Nephron (organoid): ENCODE measurements at regions not wholly inside any gene's neighbourhood (a gene's known extent, or its start where the extent isn't known, plus 50 kb on each side); places are given as distances from the start of the nearest gene placed in this dataset.
A peak's percentile ranks its signal among the peaks of the same experiment; 100 is the strongest.

Source experiments
- H3K27ac Mint-ChIP-seq, 3 experiments: 2 replicates each; pipeline ENCODE4 v1.8.0; 2020; ENCODE audit warnings: mixed read lengths in 3 of 3, mild to moderate bottlenecking in 2 of 3, moderate library complexity in 1 of 3
- H3K27me3 Mint-ChIP-seq: 2 replicates; pipeline ENCODE4 v1.8.0; 2021; ENCODE audit warnings: low read depth, mild to moderate bottlenecking, moderate library complexity, mixed read lengths
- H3K36me3 Mint-ChIP-seq: 2 replicates; pipeline ENCODE4 v1.8.0; 2020; ENCODE audit warnings: low read depth, mixed read lengths
- H3K4me1 Mint-ChIP-seq: 2 replicates; pipeline ENCODE4 v1.8.0; 2020; ENCODE audit warnings: mixed read lengths
- H3K4me3 Mint-ChIP-seq, 3 experiments: 2 replicates each; pipeline ENCODE4 v1.8.0; 2020; ENCODE audit warnings: mild to moderate bottlenecking in 3 of 3, mixed read lengths in 3 of 3, moderate library complexity in 2 of 3
- H3K9me3 Mint-ChIP-seq: 2 replicates; pipeline ENCODE4 v1.8.0; 2020; ENCODE audit warnings: mixed read lengths
- TF ChIP-seq, protein P1 (sequence below), 3 experiments: fragments of 200-600 bp; sonication (generic); IDR thresholded peaks; one replicate each; pipeline ENCODE4 v1.5.0; 2021; ENCODE audit warnings: antibody characterized with exemption in 3 of 3; ENCODE audit not compliant: unreplicated experiment in 3 of 3

DNA sequence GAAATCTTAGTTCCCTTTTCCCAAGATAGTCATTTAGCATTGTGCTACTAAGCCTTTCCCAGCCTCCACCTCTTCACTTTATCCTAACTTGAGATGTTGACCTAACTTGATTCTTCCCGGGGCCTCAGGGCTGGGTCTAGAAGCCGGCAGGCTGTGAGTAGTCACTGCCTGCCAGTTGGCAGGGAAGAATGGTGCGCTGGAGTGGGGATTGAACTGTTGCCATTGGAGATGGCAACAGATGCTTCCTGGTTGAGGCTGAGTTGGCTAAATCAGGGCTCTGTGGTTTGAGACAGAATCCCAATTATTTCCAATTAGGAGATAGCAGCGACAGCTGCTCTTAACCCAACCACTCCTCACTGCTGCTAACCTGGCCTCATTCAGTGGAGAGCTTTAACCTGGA is 343.1 kb downstream of the BRINP1 start:
- H3K4me1 Mint-ChIP-seq: peaks cover 34% of the 10 kb centered on the region
- no peaks in the 10 kb centered on the region for H3K27me3 Mint-ChIP-seq
- no peaks in the 10 kb centered on the region for H3K36me3 Mint-ChIP-seq
- H3K27ac Mint-ChIP-seq: no peak overlapping the region
- H3K4me3 Mint-ChIP-seq: no peak overlapping the region
- no peaks in the 10 kb centered on the region for H3K9me3 Mint-ChIP-seq
- TF ChIP-seq, protein P1, sequence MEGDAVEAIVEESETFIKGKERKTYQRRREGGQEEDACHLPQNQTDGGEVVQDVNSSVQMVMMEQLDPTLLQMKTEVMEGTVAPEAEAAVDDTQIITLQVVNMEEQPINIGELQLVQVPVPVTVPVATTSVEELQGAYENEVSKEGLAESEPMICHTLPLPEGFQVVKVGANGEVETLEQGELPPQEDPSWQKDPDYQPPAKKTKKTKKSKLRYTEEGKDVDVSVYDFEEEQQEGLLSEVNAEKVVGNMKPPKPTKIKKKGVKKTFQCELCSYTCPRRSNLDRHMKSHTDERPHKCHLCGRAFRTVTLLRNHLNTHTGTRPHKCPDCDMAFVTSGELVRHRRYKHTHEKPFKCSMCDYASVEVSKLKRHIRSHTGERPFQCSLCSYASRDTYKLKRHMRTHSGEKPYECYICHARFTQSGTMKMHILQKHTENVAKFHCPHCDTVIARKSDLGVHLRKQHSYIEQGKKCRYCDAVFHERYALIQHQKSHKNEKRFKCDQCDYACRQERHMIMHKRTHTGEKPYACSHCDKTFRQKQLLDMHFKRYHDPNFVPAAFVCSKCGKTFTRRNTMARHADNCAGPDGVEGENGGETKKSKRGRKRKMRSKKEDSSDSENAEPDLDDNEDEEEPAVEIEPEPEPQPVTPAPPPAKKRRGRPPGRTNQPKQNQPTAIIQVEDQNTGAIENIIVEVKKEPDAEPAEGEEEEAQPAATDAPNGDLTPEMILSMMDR (IDR thresholded peaks at IDR 0.05; ENCODE audit: unreplicated experiment in 3 of 3): no peak

DNA sequence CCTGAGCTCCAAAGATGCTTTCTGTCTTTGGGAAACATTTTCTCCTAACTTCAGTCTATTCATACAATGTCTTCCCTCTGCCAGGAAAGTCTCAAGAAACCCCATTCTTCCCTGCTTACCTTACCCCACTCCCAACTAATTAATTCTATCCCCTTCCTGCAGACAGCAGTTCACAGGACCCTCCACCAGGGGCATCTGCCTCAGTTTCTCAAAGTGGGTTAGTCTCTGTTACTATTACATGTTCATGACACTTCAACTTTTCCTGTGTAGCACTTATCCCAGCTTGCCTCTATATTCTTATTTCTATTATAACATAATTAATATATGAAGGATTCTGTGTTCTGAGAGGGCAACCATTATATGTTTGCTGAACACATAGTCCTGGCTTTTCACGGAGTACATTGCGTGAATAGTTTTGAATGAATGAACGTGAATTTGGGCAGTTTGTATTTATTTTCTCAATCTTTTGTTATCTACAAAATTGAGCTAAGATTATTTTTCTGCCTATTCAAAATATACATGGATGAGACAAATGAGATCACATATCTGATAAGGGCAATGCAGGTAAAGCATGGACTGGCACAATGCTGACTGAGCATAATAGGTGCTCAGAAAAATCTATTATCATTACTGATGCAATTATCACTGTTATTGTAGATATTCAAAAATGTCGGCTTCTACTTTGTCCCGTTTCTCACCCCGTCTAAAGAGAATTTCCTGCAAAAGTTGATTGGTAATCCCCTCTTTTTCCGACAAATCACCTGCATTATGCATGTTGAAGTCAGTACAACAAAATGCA is 341.1 kb downstream of the BRINP1 start:
- H3K9me3 Mint-ChIP-seq: no peaks in the 10 kb centered on the region
- TF ChIP-seq, protein P1 (IDR thresholded peaks at IDR 0.05; ENCODE audit: unreplicated experiment in 3 of 3): peak in 1 of 3 experiments; percentile 15
- H3K27me3 Mint-ChIP-seq: no peaks in the 10 kb centered on the region
- H3K36me3 Mint-ChIP-seq: no peaks in the 10 kb centered on the region
- peak overlapping the region in 1 of 3 experiments; percentile 41 for H3K27ac Mint-ChIP-seq
- peaks cover 36% of the 10 kb centered on the region for H3K4me1 Mint-ChIP-seq
- no peak overlapping the region for H3K4me3 Mint-ChIP-seq

DNA sequence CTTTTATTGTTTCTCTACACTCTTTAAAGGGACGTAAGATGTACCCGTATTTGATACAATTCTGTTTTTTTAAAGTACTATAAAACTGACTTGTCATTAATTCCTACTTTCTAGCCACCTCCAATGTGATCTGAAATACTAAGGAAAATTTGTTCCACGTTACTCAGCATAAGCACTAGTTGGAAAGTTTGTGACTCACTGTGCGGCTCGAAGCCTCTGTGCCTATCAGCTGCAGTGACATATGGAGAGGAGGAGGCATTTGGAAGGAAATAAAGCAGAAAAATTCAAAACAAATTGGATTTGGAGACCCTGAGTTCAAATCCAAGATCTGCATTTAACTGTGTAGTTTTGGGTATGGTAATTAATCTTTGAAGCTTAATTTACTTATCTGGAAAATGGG is 339.3 kb downstream of the BRINP1 start:
- H3K27ac Mint-ChIP-seq: no peak overlapping the region
- TF ChIP-seq, protein P1 (IDR thresholded peaks at IDR 0.05; ENCODE audit: unreplicated experiment in 3 of 3): no peak
- no peaks in the 10 kb centered on the region for H3K36me3 Mint-ChIP-seq
- no peaks in the 10 kb centered on the region for H3K27me3 Mint-ChIP-seq
- H3K9me3 Mint-ChIP-seq: no peaks in the 10 kb centered on the region
- H3K4me3 Mint-ChIP-seq: no peak overlapping the region
- peaks cover 28% of the 10 kb centered on the region for H3K4me1 Mint-ChIP-seq

DNA sequence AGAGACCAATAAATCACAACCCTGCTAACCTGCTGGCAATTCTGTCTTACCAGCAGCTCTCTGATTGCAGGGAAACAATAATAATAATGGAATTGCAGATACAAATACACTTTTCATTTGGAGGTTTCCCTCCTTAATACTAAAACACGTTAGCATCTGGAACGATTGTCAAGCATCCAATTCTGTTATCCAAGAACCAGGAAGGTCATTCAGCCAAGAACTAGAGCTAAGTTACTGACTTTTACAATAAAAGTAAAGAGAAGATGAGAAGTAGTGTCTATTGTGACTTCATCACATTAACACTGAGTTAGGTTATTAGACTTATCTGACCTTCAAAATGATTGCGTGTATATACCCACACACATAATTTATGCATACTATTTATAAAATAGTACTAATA is 335.6 kb downstream of the BRINP1 start:
- Mint-ChIP-seq H3K27ac (no peak overlapping the region), H3K27me3 (no peaks in the 10 kb centered on the region), H3K4me1 (peaks cover 6% of the 10 kb centered on the region), H3K4me3 (no peak overlapping the region), H3K36me3 (no peaks in the 10 kb centered on the region), H3K9me3 (peaks cover 3% of the 10 kb centered on the region)
- TF ChIP-seq, protein P1 (IDR thresholded peaks at IDR 0.05; ENCODE audit: unreplicated experiment in 3 of 3): no peak

DNA sequence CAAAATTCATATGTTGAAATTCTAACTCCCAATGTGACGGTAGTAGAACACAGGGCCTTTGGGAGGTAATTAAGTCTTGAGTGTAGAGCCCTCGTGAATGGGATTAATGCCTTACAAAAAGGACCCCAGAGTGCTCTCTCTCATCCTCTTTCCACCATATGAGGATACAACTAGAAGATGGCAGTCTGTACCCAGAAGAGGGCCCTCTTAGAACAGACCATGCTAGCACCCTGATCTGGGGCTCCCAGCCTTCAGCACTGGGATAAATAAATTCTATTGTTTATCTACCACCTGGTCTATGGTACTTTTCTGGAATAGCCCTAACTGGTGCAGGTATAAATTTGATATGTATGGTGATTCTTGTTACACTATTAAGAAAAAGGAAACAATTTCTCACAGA is 332.3 kb downstream of the BRINP1 start:
- H3K4me3 Mint-ChIP-seq: no peak overlapping the region
- TF ChIP-seq, protein P1 (IDR thresholded peaks at IDR 0.05; ENCODE audit: unreplicated experiment in 3 of 3): no peak
- peaks cover 6% of the 10 kb centered on the region for H3K4me1 Mint-ChIP-seq
- H3K27ac Mint-ChIP-seq: no peak overlapping the region
- no peaks in the 10 kb centered on the region for H3K36me3 Mint-ChIP-seq
- peaks cover 3% of the 10 kb centered on the region for H3K9me3 Mint-ChIP-seq
- no peaks in the 10 kb centered on the region for H3K27me3 Mint-ChIP-seq

DNA sequence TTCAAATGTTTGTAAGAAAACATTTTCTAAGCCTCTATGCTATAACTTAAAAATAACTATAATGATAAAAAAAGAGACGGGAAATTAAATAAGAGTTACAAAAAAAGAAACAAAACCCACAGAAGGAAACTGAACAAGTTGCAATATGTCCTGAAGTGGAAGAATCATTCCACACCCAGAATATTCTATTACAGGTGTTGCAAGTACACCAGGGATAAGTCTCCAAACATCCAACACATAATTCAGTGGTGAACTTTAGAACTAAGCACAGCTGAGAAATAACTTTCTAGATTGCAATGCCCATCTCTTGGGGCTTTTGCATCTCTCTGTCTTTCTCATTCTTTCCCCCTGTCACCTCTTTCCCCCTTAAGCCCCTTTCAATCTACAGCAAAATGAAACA is 325.2 kb downstream of the BRINP1 start:
- no peak overlapping the region for H3K4me3 Mint-ChIP-seq

More for the DNA sequence above, 325.2 kb downstream of the BRINP1 start:
- Mint-ChIP-seq H3K36me3 (no peaks in the 10 kb centered on the region), H3K9me3 (no peaks in the 10 kb centered on the region), H3K27ac (no peak overlapping the region), H3K27me3 (no peaks in the 10 kb centered on the region), H3K4me1 (no peaks in the 10 kb centered on the region)
- TF ChIP-seq, protein P1 (IDR thresholded peaks at IDR 0.05; ENCODE audit: unreplicated experiment in 3 of 3): no peak
